SK-N-SH treated with all-trans-retinoic acid at 6 μM for 48 hours (cell line): ENCODE measurements at regions not wholly inside any gene's neighbourhood (a gene's known extent, or its start where the extent isn't known, plus 50 kb on each side); places are given as distances from the start of the nearest gene placed in this dataset.

Experiments used
- BACH2 ChIP-seq: fragments of 250-450 bp; sonication (Bioruptor Pico); IDR thresholded peaks from 2 replicates; pipeline ENCODE4 v1.9.0; 2021; ENCODE audit warnings: mild to moderate bottlenecking, borderline replicate concordance
- CREB5 ChIP-seq: fragments of 250-450 bp; sonication (Bioruptor Pico); IDR thresholded peaks from 2 replicates; pipeline ENCODE4 v1.5.1; 2020; ENCODE audit warnings: low read depth, mild to moderate bottlenecking, moderate library complexity
- ISL1 ChIP-seq: fragments of 250-450 bp; sonication (Bioruptor Pico); IDR thresholded peaks from 2 replicates; pipeline ENCODE4 v2.1.2; 2022; ENCODE audit warnings: mild to moderate bottlenecking, moderate library complexity
- PATZ1 ChIP-seq: fragments of 250-450 bp; sonication (Bioruptor Pico); IDR thresholded peaks from 2 replicates; pipeline ENCODE4 v1.8.0; 2020; ENCODE audit warnings: mild to moderate bottlenecking, moderate library complexity, borderline replicate concordance
- POU6F1 ChIP-seq: fragments of 250-450 bp; sonication (Bioruptor Pico); IDR thresholded peaks from 2 replicates; pipeline ENCODE4 v1.8.0; 2021; ENCODE audit warnings: low read depth, mild to moderate bottlenecking, moderate library complexity, borderline replicate concordance
- TCF4 ChIP-seq: fragments of 250-450 bp; sonication (Bioruptor Pico); IDR thresholded peaks from 2 replicates; pipeline ENCODE4 v1.8.0; 2021; ENCODE audit warnings: mild to moderate bottlenecking, moderate library complexity, borderline replicate concordance
- ZC3H10 ChIP-seq: fragments of 250-450 bp; sonication (Bioruptor Pico); IDR thresholded peaks from 2 replicates; pipeline ENCODE4 v1.5.1; 2021; ENCODE audit warnings: mild to moderate bottlenecking, moderate library complexity
- ZFP30 ChIP-seq: fragments of 450-650 bp; formaldehyde crosslinking; IDR thresholded peaks from 2 replicates; pipeline ENCODE4 v1.5.0; 2022; ENCODE audit warnings: mild to moderate bottlenecking, moderate library complexity

- no peak for TF ChIP-seq ZC3H10 (CRISPR knock-in tag)
- no peak for TF ChIP-seq ZFP30
- TF ChIP-seq CREB5 (CRISPR knock-in tag): no peak
- TF ChIP-seq BACH2 (CRISPR knock-in tag): no peak
- no peak for TF ChIP-seq ISL1 (CRISPR knock-in tag)
- TF ChIP-seq POU6F1 (CRISPR knock-in tag): no peak
- TF ChIP-seq PATZ1 (CRISPR knock-in tag): no peak
- no peak for TF ChIP-seq TCF4 (CRISPR knock-in tag)
Observed at GRCh38 chr12:77347017-77347416, 281.6 kb upstream of the E2F7 start.
